ENCODE measurements at regions not wholly inside any gene's neighbourhood (a gene's known extent, or its start where the extent isn't known, plus 50 kb on each side); places are given as distances from the start of the nearest gene placed in this dataset.

GRCh38 chr2:67984600-67984999, 78.2 kb downstream of the C1D start:
- H3K27ac Mint-ChIP-seq, result no peak overlapping the region
- H3K27me3 Mint-ChIP-seq, result peaks cover 15% of the 10 kb centered on the region
- H3K36me3 Mint-ChIP-seq (ENCODE audit: low read depth), result no peaks in the 10 kb centered on the region
- no peak overlapping the region for H3K4me3 Mint-ChIP-seq
- ATAC-seq (no peak), DNase-seq (no peak)
- CTCF ChIA-PET, result no interaction called here
- no peaks in the 10 kb centered on the region for H3K4me1 Mint-ChIP-seq
- H3K9me3 Mint-ChIP-seq (ENCODE audit: low read depth), result no peaks in the 10 kb centered on the region
- POLR2A ChIA-PET, result no interaction called here
- intact Hi-C loops (cut with DNase I, micrococcal nuclease), result no loop called here

DNA sequence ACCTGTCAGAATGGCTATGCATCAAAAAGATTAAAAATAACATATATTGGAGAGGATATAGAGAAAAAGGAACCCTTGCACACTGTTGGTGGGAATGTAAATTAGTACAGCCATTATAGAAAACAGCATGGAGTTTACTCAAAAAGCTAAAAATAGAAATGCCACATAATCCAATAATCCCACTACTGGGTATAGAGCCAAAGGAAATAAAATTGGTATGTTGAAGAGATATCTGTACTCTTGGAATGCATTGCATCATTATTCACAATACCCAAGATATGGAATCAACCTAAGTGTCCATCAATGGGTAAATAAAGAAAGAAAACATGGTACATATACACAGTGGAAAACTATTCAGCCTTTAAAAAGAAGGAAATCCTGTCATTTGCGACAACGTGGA, 77.2 kb downstream of the C1D start:
- POLR2A ChIA-PET, result no interaction called here
- peaks cover 15% of the 10 kb centered on the region for H3K27me3 Mint-ChIP-seq
- intact Hi-C loops (cut with DNase I, micrococcal nuclease), result no loop called here
- DNase-seq, result no peak
- ATAC-seq, result no peak
- no peaks in the 10 kb centered on the region for H3K9me3 Mint-ChIP-seq (ENCODE audit: low read depth)
- H3K36me3 Mint-ChIP-seq (ENCODE audit: low read depth), result no peaks in the 10 kb centered on the region
- H3K4me1 Mint-ChIP-seq, result no peaks in the 10 kb centered on the region
- H3K4me3 Mint-ChIP-seq, result no peak overlapping the region
- CTCF ChIA-PET, result no interaction called here
- no peak overlapping the region for H3K27ac Mint-ChIP-seq

DNA sequence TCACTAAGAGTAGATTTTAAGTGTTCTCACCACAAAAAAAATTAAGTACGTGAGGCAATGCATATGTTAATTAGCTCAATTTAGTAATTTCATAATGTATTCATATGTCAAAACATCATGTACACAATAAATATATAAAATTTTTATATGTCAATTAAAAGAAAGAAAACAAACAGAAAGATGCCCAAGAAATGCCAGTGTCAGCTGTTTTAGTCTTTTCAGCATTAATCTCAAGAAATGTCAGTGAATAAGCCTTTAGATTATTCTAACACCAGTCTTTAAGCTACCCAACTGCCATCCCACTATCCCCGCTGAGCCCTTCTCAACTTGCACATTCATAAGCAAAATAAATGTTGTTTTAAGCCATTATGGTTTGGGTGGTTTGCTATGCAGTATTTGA, 76.5 kb downstream of the C1D start:
- Mint-ChIP-seq H3K4me3 (no peak overlapping the region), H3K36me3 (ENCODE audit: low read depth) (no peaks in the 10 kb centered on the region), H3K9me3 (ENCODE audit: low read depth) (no peaks in the 10 kb centered on the region), H3K27me3 (peaks cover 15% of the 10 kb centered on the region), H3K27ac (no peak overlapping the region), H3K4me1 (no peaks in the 10 kb centered on the region)
- POLR2A ChIA-PET, result no interaction called here
- CTCF ChIA-PET, result no interaction called here
- ATAC-seq (no peak), DNase-seq (no peak)
- intact Hi-C loops (cut with DNase I, micrococcal nuclease), result no loop called here

Data from activated CD4-positive, alpha-beta T cell treated with anti-CD3 and anti-CD28 coated beads for 36 hours (primary cell).